Left hindlimb (tissue), 1 donor: ENCODE measurements at regions not wholly inside any gene's neighbourhood (a gene's known extent, or its start where the extent isn't known, plus 50 kb on each side); places are given as distances from the start of the nearest gene placed in this dataset.

Experiments
- DNase-seq: peaks from one replicate; pipeline ENCODE4 v3.0.0-alpha.2; 2018

- no peak for DNase-seq
These were observed 416.8 kb downstream of the LRATD1 start for GRCh38 chr2:15049096-15049993.

DNA sequence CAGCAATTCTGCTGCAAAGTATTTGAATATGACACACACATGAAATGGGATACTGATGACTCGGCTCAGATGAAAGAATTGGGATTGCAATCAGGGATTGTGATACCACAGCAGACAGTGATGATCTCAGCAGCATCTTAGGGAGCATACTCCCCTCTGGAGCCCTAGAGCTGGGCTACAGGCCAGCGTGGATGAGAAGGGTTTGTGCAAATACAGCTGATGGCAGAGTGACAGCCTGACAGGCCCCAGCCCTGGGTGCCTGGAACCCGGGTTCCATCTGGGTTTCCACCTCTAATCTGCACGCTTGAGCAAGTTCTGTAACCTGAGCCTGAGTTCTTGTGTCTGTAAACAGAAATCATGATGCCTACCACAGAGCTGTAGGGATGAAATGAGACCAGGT lies 418.0 kb downstream of the LRATD1 start:
- DNase-seq = no peak

DNA sequence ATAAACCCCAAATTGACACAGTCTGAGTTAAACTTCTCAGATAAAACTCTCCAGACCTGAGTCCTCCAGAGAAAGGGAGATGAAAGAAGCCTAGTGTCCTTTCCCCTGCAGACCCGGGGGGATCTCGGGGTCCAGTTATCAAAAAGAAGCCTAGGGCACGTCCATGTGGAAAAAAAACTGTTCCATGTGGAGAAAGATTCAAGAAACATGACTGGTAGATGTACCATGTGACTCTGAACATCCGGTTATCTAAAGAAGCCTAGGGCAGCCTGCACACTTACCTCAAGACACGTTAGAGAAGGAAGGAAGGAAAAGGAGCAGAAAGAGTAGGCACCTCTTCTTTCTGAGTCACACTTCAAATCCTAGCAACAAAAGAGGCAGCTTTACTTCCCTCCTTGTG lies 421.0 kb downstream of the LRATD1 start:
- no peak for DNase-seq

GRCh38 chr2:15058015-15058720 lies 425.7 kb downstream of the LRATD1 start:
- DNase-seq = no peak

- DNase-seq = no peak
These were observed 426.2 kb downstream of the LRATD1 start for GRCh38 chr2:15058721-15059157.

- no peak for DNase-seq
These were observed 427.5 kb downstream of the LRATD1 start for GRCh38 chr2:15059870-15060512.

GRCh38 chr2:15061268-15061667 lies 428.8 kb downstream of the LRATD1 start:
- no peak for DNase-seq

- no peak for DNase-seq
These were observed 433.6 kb downstream of the LRATD1 start for GRCh38 chr2:15066138-15066537.

GRCh38 chr2:15069149-15069548 lies 436.6 kb downstream of the LRATD1 start:
- no peak for DNase-seq

GRCh38 chr2:15072836-15073235 lies 440.3 kb downstream of the LRATD1 start:
- no peak for DNase-seq

DNA sequence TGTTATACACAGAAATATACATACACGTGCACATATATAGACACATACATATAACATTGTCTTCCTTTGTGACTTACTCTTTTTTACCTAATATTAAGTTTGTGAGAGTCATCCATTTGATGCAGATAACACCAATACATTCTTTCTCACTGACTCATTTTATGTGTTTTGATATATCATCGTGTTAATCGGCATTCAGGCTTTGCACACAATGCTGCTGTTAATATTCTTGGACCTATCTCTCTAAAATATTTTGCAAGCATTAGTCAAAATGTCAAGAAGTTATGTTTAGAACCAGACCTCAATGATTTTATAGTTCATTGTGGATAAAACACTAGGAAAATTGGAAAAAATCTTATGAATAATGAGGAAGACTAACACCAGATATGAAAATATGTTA lies 441.1 kb downstream of the LRATD1 start:
- DNase-seq = no peak

DNA sequence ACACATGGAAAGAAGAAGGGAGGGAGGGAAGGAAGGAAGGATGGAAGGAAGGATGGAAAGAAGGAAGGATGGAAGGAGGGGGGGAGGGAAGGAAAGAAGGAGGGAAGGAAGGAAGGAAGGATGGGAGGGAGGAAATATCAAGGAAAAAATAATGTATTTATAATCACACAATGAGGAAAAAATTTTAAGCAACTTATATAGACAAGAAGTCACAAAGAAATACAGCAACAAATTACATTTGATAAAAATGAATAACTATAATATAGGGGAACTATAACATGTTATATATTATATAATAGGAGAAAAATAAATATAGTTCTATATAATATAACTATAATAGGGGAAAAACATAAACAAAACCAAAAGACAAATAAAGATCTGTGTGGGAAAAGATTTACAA lies 441.8 kb downstream of the LRATD1 start:
- DNase-seq = no peak

DNA sequence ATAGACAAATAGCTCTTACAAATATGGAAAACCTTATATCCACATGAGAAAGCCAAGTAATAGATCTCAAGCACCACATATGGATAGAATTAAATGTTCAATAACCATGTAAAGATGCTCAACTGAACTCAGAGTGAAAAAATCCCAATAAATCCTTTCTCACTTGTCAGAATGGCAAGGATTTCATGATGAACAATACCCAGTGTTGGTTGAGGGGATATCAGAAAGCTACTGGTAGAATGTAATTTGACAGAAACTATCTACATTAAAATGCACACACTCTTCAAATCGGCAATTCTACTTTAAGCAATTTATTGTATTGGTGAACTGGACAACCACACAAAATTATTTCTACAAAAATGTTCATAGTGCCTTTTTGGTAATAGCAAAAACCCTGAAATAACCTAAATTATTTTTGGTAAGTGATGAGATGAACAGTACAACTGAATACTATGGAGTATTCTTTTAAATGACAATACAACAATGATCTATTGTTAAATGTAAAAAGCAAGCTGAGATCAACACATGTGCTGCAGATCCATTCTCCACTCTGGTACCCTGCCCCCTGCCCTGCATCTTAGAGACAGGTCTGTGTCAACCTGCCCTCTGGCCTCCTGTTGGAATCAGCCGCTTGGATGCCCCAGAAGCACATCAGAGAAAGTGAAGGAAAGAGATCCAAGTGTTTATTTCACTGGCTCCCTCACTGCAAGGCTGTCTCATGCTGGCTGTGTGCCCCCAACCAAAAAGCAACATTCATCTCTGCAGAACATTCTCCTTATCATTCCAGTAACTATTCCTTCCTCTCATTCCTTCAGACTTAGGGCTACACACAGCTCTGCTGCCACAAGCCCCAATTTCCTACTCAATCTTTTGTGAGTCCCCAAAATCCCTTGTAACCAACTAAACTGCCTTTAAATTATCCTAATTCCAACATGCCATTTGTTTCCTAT lies 442.5 kb downstream of the LRATD1 start:
- no peak for DNase-seq

DNA sequence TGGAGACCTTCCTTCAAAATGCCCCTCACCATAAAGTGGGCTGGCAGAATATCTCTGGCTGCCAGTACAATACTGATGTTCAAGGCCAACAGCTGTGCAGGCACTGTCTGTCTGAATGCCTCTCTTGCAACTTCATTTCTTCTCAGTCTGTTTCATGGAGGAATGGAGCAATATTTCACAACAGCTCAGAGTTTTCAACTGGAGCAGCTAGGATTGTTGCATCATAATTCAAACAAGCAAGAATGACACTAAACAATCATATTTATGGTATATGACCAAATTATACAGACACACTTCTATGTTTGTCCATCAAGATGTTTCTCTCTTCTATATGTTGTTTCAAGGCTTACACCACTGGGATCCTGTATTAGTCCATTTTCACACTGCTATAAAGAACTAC lies 444.2 kb downstream of the LRATD1 start:
- no peak for DNase-seq

DNA sequence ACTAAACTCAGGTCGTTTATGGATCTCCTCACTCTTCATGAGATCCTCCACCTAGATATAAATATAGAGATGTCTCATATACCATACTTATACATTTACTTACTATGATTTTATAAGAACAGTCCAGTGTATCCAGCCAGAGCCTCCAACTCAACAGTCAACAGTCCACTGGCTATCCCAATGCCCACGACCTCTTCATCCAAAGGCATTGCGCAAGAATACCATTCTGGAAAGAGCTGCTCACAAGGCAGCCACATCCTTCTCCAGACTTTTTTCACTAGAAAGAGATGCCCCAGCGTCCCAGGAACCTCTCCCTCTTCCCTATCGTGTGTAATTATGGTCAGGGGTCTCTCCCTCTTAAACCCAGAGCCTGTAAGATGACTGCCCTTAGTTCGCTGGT lies 448.8 kb downstream of the LRATD1 start:
- no peak for DNase-seq

GRCh38 chr2:15082105-15083058 lies 449.9 kb downstream of the LRATD1 start:
- DNase-seq = no peak

- DNase-seq = no peak
These were observed 452.4 kb downstream of the LRATD1 start for GRCh38 chr2:15084826-15085489.

DNA sequence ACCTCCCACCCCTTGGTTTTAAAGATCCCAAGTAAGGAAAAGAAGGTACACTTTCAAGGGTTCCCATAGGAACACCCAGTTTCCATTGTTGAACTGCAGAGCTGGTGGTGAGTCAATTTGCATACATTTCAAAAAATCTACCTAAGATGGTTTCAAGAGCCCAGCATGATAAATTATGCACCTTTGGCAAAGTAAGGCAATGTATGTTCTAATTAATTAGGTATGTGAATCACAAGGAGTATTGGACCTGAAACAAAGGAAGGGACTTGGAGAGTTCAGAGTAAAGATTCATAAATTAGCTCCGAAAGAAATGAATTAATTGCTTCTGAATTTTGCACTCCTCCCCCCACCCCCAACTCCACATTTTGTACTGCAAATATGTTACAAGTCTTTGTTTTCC lies 459.7 kb downstream of the LRATD1 start:
- DNase-seq = no peak

DNA sequence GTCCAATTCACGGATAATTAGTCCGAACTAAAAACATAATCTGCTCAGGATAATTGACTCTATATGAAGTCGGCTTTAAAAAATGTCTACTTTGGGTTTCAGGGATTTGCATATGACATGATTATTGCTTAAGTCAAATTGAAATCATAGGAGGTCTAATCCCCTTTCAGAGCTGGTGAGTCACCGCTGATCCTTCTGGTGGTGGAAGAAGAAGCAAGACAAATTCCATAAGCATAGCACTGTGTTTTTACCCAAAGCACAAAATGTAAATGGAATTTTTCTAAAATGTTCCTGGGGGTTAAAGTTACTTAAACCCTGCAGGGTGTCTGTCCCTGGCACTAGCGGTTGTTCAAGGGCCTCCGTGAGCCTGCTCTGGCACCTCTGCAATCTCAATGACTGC lies 460.2 kb downstream of the LRATD1 start:
- no peak for DNase-seq

GRCh38 chr2:15094161-15094560 lies 461.6 kb downstream of the LRATD1 start:
- no peak for DNase-seq

DNA sequence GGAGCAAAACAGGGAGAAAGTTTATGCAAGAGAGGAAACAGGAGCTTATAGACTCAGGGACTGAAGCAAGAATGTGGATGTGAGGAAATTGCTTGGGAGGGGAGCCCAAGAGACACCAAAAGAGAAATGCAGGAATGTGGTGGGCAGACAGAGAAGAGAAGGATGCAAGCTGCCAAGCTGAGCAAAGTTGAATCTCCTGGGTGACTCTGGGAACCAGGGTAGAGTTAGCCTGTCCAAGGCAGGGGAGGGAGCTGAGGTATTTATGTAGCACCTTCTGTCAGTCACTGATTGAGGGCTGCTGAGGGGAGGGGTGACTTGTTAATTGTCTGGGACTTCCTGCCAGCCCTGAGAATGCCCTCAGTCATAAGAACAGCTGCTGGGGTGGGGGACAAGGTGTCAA lies 464.3 kb downstream of the NBAS start:
- no peak for DNase-seq
